GM10266 (cell line): ENCODE measurements at regions not wholly inside any gene's neighbourhood (a gene's known extent, or its start where the extent isn't known, plus 50 kb on each side); places are given as distances from the start of the nearest gene placed in this dataset.

Experiments
- DNase-seq: peaks from one replicate; pipeline ENCODE4 v3.0.0; 2012; ENCODE audit errors: extremely low spot score
- CTCF ChIP-seq: IDR thresholded peaks from 2 replicates; pipeline ENCODE4 v1.5.1; 2012; ENCODE audit warnings: mild to moderate bottlenecking, low read depth; ENCODE audit not compliant: control insufficient read depth, insufficient read depth; ENCODE audit errors: missing control alignments

- no peak for DNase-seq
- TF ChIP-seq CTCF = no peak
Measured at GRCh38 chr17:73787076-73788059, 143.1 kb upstream of the SDK2 start.

- TF ChIP-seq CTCF = no peak
- DNase-seq = no peak
Measured at GRCh38 chr17:73788111-73788510, 143.9 kb upstream of the SDK2 start.

- TF ChIP-seq CTCF = no peak
- no peak for DNase-seq
Measured at GRCh38 chr17:73791121-73791520, 146.9 kb upstream of the SDK2 start.

GRCh38 chr17:73791631-73792030 lies 147.4 kb upstream of the SDK2 start:
- no peak for DNase-seq
- no peak for TF ChIP-seq CTCF

GRCh38 chr17:73792994-73793393 lies 148.7 kb upstream of the SDK2 start:
- DNase-seq = no peak
- TF ChIP-seq CTCF = no peak

GRCh38 chr17:73794336-73794735 lies 150.1 kb upstream of the SDK2 start:
- DNase-seq = no peak
- no peak for TF ChIP-seq CTCF

- TF ChIP-seq CTCF = no peak
- DNase-seq = no peak
Measured at GRCh38 chr17:73795730-73796129, 151.5 kb upstream of the SDK2 start.
